ENCODE measurements at regions not wholly inside any gene's neighbourhood (a gene's known extent, or its start where the extent isn't known, plus 50 kb on each side); places are given as distances from the start of the nearest gene placed in this dataset.
A peak's percentile ranks its signal among the peaks of the same experiment; 100 is the strongest.

DNA sequence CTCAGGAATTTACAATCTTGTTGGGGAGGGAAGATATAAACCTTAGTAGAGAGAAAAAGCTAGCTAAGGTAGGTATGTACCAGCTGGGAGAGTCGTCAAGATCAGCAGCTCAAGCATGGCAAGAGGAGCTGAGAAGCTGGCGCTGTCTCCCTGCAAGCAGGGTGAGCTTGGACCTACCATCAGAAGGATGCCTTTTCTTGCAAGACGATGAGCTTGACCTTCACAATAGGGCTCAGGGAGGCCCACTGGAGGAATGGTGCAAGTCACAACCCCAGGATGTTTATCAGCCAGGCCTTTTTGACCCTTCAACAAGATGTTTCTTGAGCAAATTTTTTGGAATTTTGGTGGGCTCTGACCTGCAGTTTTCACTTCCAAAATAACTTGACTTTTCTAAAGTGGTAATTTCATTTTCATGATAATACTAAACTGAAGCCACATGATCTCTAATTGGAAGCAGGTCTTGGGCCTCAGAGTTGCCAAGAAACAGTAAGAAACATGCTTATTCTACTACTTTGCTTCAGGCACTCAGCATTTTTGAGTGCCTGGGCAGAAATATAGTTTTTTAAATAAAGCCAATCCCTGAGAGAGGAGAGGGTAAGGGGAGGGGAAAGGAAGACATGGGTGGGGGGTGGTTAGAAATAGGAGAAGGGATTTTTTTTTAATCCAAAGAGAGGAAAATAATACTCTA lies 258.1 kb downstream of the CLIC5 start:
- DNase-seq (no peak), ATAC-seq (no peak)
- Histone ChIP-seq H3K4me1 (no peaks in the 10 kb centered on the region), H3K9me3 (no peaks in the 10 kb centered on the region), H3K27ac (no peak overlapping the region), H3K27me3 (no peaks in the 10 kb centered on the region), H3K4me3 (no peak overlapping the region), H3K36me3 (no peaks in the 10 kb centered on the region)
- TF ChIP-seq, protein P1, sequence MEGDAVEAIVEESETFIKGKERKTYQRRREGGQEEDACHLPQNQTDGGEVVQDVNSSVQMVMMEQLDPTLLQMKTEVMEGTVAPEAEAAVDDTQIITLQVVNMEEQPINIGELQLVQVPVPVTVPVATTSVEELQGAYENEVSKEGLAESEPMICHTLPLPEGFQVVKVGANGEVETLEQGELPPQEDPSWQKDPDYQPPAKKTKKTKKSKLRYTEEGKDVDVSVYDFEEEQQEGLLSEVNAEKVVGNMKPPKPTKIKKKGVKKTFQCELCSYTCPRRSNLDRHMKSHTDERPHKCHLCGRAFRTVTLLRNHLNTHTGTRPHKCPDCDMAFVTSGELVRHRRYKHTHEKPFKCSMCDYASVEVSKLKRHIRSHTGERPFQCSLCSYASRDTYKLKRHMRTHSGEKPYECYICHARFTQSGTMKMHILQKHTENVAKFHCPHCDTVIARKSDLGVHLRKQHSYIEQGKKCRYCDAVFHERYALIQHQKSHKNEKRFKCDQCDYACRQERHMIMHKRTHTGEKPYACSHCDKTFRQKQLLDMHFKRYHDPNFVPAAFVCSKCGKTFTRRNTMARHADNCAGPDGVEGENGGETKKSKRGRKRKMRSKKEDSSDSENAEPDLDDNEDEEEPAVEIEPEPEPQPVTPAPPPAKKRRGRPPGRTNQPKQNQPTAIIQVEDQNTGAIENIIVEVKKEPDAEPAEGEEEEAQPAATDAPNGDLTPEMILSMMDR (IDR thresholded peaks at IDR 0.05), result no peak
- intact Hi-C loops (cut with DNase I), result no loop called here

DNA sequence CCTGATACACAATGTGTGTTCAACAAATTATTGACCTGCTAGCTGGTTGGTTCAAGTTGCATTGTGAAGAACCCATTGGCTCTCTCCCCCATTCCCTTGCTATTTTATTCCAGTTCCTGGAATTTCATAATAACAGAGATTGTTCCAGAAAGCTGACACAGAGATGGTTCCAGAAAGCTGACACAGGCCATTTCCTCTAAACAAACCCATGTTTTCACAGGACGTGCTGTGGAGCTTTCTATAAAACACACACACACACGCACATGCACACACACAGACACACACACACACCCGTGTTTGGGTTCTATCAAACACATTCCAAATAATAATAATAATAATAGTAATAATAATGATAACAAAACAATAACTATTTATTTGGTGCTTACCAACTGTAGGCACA lies 259.1 kb downstream of the CLIC5 start:
- H3K4me1 ChIP-seq, result no peaks in the 10 kb centered on the region
- ATAC-seq (no peak), DNase-seq (no peak)
- H3K9me3 ChIP-seq, result no peaks in the 10 kb centered on the region
- no peak overlapping the region for H3K27ac ChIP-seq
- no peaks in the 10 kb centered on the region for H3K27me3 ChIP-seq
- H3K36me3 ChIP-seq, result no peaks in the 10 kb centered on the region
- TF ChIP-seq, protein P1 (IDR thresholded peaks at IDR 0.05), result no peak
- H3K4me3 ChIP-seq, result no peak overlapping the region
- intact Hi-C loops (cut with DNase I), result no loop called here

DNA sequence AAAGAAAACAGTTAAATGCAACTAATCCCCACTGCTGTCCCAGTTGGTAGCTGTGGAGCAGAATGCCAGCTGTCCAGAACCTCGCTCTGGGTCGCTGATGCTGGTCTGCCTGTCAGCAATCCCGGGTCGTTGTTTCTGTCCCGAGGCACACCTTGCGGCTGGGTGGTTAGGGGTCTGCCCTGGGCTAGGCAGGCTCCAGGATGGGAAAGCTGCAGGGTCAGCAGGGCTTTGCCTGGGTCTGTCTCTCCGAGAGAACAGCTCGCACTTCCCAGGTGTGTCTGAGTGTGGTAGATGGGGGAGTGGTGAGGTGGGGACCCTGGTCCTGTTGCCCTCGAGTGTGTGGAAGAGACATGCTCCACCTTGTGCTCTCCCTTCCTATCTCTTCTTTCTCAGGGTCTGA lies 261.2 kb downstream of the CLIC5 start:
- no peak for ATAC-seq
- TF ChIP-seq, protein P1 (IDR thresholded peaks at IDR 0.05), result no peak
- Histone ChIP-seq H3K9me3 (no peaks in the 10 kb centered on the region), H3K27ac (no peak overlapping the region), H3K4me3 (no peak overlapping the region), H3K4me1 (no peaks in the 10 kb centered on the region), H3K36me3 (no peaks in the 10 kb centered on the region), H3K27me3 (no peaks in the 10 kb centered on the region)
- intact Hi-C loops (cut with DNase I), result no loop called here
- DNase-seq, result no peak

- DNase-seq (no peak), ATAC-seq (no peak)
- no peak overlapping the region for H3K27ac ChIP-seq
- peaks cover 9% of the 10 kb centered on the region for H3K4me1 ChIP-seq
- no peak overlapping the region for H3K4me3 ChIP-seq
- H3K36me3 ChIP-seq, result no peaks in the 10 kb centered on the region
- TF ChIP-seq, protein P1 (IDR thresholded peaks at IDR 0.05), result no peak
- intact Hi-C loops (cut with DNase I), result no loop called here
- H3K9me3 ChIP-seq, result peaks cover 11% of the 10 kb centered on the region
- no peaks in the 10 kb centered on the region for H3K27me3 ChIP-seq
Observed at GRCh38 chr6:45746046-45746445, 269.6 kb downstream of the CLIC5 start.

DNA sequence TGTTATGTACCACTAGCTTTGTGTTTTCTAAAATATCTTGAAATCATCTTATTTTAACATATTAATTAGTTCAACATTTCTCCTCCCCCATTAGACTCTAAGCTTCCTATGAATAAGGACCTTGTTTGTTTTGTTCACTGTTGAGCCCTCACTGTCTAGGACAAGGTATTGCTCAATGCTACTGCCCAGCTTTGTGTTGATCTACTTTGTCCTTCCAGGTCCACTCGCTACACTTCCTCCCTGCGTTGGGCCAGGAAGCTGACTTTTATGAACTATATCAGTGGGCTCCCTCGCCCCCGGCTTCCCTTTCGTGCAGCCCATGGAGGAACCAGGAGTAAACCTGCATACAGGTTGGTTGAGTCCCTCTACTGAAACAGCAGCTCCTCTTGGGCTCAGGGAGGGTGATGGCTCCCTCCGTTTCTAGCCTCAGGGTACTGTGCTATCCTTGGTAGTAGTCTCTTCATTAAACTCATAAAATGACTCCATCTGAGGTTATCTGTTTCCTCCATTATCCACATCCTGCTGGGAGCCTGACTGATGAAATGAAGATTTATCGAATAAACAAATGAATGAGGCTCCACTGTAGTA lies 272.5 kb downstream of the CLIC5 start:
- no peaks in the 10 kb centered on the region for H3K36me3 ChIP-seq
- H3K27me3 ChIP-seq, result no peaks in the 10 kb centered on the region
- DNase-seq (no peak), ATAC-seq (peak; percentile 55)
- intact Hi-C loops (cut with DNase I), result no loop called here
- no peak overlapping the region for H3K4me3 ChIP-seq
- TF ChIP-seq, protein P1 (IDR thresholded peaks at IDR 0.05), result no peak
- peaks cover 10% of the 10 kb centered on the region for H3K9me3 ChIP-seq
- H3K4me1 ChIP-seq, result peaks cover 9% of the 10 kb centered on the region
- H3K27ac ChIP-seq, result no peak overlapping the region

All from upper lobe of right lung (tissue), 1 donor.